NCI-H2227 (cell line): ENCODE measurements at regions not wholly inside any gene's neighbourhood (a gene's known extent, or its start where the extent isn't known, plus 50 kb on each side); places are given as distances from the start of the nearest gene placed in this dataset.
"Not testable (repeated sequence)": the region's sequence is repeated elsewhere in the genome, so short reads cannot be mapped to it uniquely, and the experiment has no call there.

Source experiments
- DNase-seq: peaks from one replicate; lab custom pipeline; 2025; ENCODE audit not compliant: unreplicated experiment; lab: John Stamatoyannopoulos, UW

DNA sequence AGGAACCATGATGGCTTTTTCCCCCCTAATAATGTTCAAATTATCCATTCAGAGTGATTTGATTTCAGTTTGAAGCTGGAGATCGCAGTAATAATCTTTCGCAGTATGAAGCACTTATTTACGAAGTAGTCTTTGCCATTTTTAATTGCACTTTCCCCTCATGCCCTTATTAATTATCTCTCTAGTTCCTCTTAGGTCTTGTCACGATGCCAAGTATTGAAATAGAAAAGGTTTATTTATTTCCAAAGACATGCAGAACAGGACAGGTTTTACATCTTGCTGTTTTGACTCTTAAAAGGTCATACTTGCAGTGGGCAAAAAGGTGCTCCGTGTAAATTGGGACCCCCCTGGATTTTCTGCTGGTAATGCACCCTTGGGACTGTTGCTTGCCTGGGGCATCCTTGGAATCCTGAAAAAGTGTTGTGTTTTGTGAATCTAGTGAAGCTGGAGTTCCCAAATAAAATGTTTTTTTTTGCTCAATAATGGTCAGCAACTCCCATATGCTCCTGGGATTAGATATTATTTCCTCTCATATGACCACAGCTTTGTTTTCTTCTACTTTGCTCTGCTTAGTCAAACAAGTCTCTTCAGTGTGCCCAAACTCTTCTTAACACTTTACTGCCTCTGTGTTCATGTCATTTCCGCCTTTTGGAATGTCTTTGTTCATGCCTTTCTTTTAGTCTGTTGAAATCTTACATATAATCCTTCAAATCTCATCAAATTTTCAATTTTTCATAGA is 278.3 kb downstream of the TMEM38B start:
- DNase-seq: no peak

DNA sequence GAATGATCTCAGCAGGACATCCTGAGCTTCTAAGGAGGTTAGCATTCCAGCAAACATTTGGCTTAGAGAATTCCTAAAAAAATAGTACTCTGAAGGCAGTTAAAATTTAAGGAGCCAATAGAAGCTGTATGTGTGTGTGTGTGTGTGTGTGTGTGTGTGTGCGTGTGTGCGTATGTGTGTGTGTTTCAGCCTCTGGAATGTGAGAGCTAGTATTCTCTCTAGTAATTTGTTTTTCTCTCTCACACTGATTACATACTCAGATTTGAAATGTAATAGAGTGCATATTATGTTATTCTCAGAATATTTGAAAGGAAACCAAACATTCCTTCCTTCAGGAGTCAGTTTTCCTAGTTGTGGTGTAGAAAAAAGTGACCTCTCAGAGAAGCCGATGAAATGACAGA is 279.6 kb downstream of the TMEM38B start:
- DNase-seq: no peak

DNA sequence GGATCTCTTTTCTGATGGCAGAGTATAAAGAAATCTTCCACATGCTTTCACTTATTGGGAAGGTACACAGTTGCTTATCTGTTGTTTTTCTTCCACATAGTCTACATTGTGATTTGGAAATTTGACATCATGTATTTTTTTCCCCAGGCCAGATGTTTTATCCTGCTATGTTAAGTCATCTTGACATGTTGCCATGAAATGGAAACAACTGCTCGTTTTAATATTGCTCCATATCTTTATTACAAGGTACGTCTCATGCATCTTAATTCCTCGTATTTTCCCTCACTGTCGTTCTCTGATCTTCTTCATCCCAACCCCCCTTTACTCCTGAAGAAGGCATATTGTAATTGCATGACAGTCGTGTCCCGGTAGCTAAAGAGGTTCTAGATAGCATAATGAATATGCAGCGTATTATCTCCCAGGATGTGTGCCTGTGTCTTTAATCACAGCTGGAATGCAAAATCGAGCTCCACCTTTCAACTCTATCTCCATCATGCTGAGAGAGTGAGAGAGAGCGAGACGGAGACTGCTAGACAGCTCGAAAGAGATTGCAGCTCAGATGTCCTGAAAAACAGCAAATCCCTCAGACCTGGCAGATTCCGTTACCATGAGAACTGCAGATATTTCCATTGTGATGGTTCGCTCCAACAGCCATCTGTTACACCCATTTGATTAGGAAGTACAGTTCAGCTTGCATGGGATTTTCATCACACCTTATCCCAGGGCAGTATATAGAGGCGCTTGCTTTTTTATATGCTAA is 281.7 kb downstream of the TMEM38B start:
- DNase-seq: no peak

DNA sequence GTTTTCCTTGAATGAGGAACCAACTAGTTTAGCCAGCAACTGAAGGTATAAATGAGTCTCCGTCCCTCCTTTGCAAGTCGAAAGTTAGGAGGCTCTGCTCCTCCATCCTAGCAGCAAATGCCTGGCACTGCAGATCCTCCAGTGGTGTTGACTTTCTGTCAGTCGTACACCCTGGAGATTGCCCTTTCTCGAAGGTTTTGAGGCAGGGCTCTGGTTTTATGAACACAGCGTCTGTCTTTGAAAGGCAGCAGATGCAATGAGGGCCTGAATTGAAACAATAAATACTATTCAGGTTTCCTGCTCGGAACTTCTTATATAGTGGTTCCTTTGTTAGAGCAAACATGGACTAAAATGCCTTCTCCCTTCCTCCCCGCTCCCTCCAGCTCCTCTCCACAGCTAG is 284.0 kb downstream of the TMEM38B start:
- DNase-seq: no peak

DNA sequence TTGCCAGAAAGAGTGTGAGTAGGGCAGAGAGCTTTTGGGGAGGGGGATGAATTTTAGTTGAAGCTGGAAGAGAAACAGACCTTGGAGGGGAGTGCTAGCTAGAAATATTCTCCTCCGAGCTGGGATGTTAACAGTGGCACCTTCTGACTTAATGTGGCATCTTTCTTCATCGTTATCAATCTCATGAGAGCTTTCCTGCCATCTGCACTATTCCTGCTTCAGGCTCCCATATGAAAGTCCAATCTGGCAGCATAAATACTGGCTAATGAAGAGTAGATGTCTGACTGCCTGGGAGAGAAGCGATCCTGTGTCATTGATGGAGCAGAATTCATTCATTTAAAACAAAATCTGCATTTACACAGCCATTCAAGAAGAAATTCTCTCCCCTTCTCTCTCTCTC is 284.5 kb downstream of the TMEM38B start:
- no peak for DNase-seq

DNA sequence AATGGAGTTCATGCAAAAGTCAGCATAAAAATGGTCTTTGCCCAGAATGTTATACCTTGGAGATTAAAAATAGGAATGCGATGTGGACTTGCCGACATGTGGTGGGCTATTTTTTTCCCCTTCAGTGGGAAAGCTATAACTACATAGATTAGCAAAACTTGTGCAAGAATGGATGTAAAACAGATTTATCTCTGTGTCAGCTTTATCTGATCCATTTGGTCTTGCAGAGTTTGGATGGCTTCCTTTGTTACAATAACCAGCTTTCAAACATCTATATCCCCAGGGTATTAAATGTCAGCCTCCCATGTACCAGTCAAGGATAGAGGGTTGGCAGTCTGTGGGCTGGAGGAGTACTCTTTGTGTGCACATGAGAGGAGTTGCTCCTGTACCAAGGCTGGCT is 284.9 kb downstream of the TMEM38B start:
- no peak for DNase-seq

DNA sequence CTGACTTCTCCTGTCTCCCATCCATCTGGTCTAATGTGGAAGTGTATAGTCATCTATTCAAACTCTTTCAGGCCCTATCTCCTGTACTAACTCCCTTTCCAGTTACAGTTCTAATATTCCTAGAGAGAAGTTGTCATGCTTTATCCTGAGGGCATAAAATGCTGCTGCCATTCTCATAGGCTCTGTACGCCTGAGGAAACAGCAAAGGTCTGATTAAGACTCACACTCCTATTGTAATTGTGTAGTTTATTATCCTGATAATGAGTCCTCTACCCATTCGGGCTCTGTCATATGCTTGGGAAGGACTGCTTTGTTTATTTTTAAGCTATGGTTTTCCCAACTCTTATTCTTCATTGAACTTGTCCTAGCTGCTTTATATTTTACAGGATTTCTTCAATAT is 290.4 kb downstream of the TMEM38B start:
- DNase-seq: no peak

DNA sequence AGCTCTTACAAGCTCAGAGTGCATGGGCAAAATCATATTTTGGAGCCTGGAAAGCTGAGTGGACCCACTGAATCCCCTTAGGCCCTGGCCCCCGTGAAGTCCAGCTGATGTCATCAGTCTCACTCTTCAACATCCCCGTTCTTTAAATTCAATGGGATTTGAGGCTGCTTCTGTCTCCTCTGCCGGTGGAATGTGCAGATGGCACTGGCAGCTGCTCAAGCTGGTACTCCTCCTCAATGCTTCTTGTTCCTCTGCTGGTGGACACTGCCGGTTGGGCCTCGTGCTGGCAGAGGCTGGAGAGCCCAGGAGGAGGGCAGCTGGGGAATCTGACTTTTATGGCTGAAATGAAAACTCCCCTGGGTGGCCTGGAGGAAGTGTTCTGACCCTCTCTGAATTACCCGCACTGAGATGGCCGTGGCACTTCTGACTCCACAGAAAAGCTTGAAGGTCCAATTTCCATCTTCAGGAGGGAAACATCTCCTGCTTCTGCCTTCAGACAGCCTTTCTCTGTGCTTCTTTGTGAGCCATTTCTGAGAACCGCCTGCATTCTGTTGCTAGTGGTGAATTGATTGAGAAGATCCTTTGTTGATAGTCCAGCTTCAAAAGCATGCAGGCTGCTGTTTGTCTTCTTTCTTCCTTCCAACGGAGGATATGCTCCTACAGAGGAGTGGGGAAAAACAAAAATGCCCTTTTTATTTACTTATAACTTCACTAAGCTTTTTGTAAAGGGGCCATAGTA is 298.9 kb downstream of the TMEM38B start:
- DNase-seq: no peak

DNA sequence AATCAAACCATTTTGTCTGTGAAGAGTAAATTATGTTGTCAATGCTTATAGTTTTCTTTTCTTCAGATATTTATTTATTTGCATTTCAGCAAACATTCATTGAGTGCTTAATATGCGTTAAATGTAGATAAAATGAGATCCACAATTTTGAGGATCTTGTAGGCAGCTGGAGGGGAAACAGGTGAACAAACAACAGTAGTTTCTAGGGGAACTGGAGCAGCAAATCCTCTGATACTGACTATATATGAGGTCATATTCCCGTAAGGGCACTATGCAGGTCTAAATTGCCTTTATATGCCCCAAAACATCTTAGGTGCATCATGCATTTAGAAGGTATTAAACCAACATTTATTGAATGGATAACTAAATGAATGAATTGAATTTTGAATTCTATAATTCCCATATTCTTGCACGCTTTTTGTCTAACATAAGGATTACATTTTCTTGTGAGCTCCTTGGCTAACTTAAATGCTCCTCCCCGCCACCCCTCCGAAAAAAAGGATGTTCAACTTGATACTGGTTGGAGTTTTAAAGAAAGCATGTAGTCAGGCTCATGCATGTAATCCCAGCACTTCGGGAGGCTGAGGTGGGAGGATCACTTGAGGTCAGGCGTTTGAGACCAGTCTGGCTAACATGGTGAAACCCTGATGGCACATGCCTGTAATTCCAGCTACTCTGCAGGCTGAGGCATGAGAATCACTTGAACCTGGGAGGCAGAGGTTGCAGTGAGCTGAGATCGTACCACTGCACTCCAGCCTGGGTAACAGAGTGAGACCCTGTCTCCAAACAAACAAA is 299.8 kb downstream of the TMEM38B start:
- DNase-seq: no peak

DNA sequence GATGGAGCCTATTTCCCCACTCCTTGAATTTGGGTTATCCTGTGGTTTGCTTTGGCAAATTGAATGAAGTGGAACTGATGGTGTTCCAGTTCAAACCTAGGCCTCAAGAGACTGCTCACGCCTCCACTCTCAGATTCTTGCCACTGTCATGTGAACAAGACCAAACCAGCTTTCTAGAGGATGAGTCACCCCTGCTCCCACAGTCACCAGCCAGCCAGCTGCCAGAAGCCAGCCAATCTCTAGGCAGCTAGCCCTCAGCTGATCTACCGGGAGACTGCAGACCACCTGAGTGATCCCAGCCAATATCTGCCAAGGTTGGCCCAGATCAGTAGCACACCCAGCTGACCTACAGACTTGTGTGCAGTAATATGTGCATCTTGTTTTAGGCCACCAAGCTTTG is 300.6 kb downstream of the TMEM38B start:
- DNase-seq: no peak

DNA sequence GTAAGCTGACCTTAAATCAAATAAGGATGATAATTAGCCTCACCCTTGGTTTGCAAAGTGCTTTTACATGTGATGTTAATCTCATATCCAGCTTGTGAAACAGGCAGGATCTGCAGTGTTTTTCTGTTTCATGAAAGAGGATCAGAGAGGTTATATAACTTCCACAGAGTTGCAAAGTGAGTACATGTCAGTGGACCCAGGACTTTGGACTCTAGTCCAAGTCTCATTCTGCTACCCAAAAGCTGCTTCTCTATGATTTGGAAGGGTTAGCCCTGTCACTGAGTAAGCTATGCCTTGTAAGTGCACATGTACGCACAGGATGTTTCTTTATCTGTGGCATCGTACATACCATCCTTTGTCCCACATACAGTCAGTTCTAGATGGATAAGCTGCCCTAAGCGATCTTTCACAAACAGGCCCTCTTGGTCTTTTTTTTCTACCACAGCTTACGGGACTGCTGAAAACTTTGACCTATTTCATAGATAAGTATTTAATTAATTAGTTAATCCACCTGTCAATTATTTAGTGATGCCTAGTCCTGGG is 322.9 kb downstream of the TMEM38B start:
- DNase-seq: no peak

DNA sequence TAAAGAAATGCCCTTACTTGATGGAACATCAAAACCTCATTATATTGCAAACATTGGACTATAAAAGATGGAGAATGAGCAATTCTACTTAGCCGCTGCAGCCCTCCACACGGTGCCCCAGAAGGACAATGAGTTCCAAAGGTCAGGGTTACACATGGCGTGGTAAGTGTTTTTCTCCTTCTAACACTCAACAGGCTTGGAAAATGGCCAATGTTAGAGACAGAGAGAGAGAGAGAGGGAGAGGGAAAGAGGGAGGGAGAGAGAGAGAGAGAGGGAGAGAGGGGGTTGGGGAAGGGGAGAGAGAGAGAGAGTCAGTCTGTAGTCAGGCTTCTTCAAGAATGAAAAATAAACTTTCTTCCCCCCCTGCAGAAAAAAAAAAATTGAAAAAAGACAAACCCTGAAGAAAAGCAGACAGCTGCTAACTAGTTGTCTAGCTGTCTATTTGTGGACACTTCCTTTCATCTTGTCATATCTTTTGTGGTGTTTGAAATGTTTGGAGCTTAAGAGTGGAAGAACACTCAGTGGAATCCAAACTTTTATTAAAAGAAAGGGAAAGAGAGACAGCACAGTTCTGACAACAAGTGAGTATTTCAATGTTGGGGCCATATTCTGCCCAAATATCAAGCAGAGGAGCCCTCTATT is 324.8 kb downstream of the TMEM38B start:
- no peak for DNase-seq

DNA sequence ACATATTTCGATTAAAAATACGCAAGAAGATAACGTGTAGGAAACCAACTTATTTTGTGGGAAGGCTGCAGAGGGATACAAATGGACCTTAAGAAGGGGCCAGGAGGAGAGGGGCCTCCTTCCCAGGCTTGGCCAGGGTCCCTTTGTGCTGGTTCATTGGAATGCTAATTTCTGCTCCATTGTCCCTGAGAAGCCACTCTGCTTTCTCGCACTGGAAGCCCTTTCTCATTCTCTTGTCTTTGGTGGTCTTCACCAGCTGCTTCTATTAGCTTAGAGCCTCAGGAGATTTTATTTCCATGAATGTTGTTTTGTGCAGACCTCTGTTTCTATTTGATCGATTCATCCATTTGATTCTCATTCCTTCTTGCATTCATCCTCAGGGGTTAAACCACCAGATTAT is 325.4 kb downstream of the TMEM38B start:
- no peak for DNase-seq

DNA sequence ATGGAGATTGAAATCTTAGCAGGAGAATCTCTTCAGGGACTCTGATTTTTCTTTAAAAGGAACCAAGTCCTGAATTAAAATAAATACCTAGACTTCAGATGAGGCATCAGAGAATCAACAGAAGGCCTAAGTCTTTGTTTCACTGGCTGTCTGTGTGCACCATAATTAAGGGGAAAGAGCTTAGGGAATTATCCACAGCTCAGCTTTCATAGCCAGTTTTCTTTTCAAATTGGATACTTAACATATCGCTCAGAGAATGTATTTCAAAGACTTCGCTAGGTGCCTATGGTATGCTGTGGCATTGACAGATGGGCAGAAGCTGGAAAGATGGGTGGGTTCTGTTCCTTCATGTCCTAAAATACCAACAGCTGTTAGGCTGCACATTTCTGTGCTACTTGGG is 325.8 kb downstream of the TMEM38B start:
- DNase-seq: no peak

DNA sequence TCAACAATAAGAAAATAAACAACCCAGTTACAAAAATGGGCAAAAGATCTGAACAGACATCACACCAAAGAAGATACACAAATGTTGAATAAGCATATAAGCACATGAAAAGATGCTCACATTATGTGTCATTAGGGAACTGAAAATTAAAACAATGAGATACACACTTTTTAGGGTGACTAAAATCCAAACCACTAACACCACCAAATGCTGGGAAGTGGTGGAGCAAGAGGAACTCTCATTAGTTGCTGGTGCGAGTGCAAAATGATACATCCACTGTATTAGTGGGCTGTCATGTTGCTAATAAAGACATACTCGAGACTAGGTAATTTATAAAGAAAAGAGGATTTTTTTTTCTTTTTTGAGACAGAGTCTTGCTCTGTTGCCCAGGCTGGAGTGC is 329.1 kb downstream of the TMEM38B start:
- DNase-seq: no peak

DNA sequence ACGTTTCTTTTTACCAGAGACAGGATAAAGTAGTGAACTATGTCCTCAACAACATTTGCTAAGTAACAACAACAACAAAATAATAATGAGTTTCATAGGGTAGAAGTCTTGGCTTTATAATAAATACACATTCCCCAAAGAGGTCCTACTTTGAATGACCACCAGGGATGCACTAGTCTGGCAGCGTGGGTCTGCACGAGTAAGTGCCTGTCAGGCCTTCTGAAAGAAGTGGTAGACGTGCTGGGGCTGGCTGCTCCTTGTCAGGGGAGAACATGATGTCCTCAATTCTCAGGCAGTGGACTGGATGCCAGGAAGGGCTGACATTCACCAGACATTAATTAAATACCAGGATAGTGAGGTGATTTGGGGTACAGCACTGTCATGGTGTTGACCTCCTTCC is 331.1 kb downstream of the TMEM38B start:
- DNase-seq: no peak

DNA sequence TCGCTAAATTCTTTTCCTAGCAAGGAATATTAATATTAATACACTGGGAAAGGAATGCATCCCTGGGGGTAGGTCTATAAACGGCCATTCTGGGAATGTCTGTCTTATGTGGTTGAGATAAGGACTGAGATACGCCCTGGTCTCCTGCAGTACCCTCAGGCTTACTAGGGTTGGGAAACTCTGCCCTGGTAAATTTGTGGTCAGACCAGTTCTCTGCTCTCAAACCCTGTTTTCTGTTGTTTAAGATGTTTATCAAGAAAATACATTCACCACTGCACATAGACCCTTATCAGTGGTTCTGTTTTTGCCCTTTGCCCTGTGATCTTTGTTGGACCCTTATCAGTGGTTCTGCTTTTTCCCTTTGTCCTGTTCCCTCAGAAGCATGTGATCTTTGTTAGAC is 335.8 kb downstream of the TMEM38B start:
- not testable (repeated sequence) for DNase-seq

DNA sequence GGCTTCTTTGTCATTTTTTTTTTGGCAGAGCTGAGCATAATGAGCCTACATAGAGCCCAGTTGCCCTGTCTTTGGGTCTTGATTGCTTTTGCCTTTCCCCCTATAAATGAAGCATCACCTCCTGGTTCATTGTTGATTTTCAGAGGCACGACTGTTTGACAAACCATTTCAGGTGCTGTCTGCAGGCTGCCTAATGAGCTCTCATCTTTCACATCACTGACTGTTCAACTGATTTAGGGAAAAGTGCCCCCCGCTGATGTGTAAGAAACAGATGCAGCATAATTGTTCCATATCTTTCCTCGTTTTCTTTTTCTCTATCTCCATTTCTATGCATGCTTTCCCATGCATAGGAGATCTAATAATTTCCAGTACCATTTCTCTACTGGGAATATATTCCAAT is 338.6 kb downstream of the TMEM38B start:
- no peak for DNase-seq

DNA sequence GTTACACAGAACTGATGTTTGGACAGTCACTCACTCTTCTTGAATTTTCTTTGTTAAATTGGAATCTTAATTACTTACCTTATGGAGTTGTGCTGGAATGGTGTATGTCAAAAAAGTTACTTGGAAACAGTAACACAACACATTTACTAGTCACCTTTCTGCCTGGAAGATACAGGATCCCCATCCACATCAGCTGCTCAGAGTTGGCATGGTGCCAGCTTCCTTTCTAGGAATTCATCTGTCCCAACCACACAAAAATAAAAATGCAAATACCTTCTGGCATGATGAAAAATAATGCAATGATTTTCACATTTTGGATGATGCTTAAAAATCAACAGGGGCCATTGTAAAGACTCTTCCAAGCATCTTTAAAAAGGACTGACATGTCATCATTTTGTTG is 341.5 kb downstream of the TMEM38B start:
- no peak for DNase-seq

DNA sequence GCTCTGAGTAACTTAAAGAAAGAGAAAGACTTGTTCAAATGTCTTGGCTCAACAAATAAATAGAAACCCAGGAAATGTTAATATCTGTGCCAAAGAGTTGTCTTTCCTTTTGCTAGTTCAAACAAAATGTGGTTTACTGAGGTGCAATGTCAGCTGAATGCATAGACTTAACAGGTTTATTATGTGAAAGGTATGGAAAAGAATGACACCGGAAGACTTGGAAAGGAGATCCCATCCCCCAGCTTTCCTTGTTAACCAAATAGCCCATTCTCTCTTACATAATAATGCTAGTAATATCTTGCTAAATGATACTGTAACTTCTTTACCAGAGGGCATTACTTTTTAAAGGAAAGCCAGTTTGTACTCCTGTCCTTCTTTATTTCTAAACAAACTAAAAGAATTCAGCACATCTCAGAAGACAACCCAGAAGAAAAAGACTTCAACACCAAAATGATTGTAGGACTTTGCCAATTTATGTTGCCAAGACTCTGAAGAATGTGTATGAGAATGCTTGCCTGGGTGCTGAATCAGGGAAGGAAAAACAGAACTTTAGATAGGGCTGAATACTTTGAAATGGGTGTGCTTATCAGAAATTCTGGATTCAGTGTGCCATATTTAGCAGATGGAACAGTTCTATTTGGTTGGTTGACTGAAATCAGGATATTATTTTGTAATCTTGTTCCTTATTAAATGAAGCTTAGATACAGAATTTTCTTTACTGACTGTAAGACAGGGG is 344.1 kb downstream of the TMEM38B start:
- DNase-seq: no peak
